ENCODE measurements at regions not wholly inside any gene's neighbourhood (a gene's known extent, or its start where the extent isn't known, plus 50 kb on each side); places are given as distances from the start of the nearest gene placed in this dataset.

DNA sequence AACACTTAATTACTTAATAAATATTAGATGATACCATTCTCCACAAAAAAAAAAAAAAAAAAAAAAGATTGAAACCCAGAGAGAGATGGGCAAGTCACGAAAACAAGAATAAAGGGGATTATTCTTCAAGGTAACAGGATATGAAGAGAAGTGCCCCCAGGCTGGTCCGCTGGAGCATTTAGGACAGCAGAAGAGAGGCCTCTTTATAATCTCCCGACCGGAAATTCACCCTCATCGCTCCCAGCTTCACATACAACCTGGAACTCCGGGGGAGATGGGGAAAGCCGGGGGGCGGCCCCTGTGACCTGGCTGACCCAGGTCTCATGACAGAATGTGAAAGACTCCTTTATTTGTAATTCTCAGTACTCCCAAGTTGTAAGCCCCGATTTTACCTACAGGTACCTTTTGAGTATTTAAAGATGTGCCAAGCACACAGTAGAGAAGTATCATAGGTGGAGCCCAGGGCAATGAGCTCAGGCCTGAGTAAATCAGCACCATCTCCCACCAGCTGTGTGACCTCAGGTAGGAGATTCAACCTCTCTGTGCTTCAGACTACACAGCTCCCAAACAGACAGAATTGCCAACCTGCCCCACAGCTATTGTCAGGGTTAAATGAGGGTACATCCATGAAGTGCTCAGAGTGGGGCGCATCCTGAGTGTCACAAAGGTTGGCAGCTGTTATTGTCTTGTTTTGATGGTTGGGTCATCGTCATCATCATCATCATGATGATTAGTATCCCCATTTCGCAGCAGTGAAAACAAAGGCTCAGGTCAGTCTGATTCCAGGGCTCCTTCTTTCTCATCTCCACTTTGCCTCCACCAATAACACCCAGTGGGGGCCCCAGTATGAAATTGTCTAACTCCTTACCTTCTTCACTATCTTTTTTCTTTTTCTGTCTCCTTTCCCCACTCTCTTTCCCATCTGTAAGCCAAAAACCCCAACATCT lies 148.4 kb downstream of the PSMG1 start:
- Histone ChIP-seq H3K36me3 (ENCODE audit: control insufficient read depth, insufficient read depth, low read length) (no peaks in the 10 kb centered on the region), H3K9me3 (ENCODE audit: control insufficient read depth, insufficient read depth, low read length) (no peaks in the 10 kb centered on the region), H3K4me3 (ENCODE audit: low read depth, low read length) (no peak overlapping the region), H3K4me1 (ENCODE audit: control insufficient read depth, insufficient read depth, low read length) (peaks cover 10% of the 10 kb centered on the region), H3K27me3 (ENCODE audit: control insufficient read depth, insufficient read depth, low read length) (no peaks in the 10 kb centered on the region), H3K27ac (ENCODE audit: low read depth, low read length) (no peak overlapping the region), H3K9ac (ENCODE audit: low read depth, low read length) (no peak overlapping the region)

DNA sequence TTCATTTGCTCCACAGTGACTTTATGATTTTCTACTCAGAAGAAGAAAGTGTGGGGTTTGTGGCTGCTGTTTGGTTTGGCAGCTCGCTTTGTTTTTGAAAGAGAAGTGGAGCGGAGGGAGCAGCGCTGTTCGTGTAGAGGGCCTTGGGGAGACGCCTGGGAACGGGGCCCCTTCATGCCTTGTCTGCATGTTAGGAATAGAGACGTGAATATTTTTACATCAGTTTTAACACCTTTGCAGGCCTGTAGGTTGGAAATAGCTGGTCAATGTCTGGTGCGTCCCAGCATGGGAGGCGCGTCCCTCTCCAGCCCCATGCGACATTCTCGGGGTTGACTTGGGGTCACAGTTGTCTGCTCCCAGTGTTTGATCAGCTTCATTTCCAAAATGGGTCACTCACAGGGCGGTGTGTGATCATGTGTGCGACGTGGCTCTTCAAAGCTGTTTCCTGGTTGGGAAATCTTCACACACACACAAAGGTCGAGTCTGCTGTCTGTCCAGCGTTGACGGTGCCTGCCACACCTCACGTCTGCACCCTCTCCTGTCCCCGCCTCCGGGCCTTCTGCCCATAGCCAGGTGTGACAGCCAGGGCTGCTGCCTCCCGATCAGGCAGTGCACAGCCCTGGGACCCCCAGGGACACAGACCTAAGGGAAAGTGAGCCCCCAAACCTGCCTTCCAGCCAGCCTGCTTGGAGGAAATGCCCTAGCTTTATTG lies 149.2 kb downstream of the PSMG1 start:
- no peak overlapping the region for H3K4me3 ChIP-seq (ENCODE audit: low read depth, low read length)
- no peaks in the 10 kb centered on the region for H3K27me3 ChIP-seq (ENCODE audit: control insufficient read depth, insufficient read depth, low read length)
- H3K9ac ChIP-seq (ENCODE audit: low read depth, low read length): no peak overlapping the region
- peaks cover 18% of the 10 kb centered on the region for H3K4me1 ChIP-seq (ENCODE audit: control insufficient read depth, insufficient read depth, low read length)
- no peaks in the 10 kb centered on the region for H3K9me3 ChIP-seq (ENCODE audit: control insufficient read depth, insufficient read depth, low read length)
- H3K36me3 ChIP-seq (ENCODE audit: control insufficient read depth, insufficient read depth, low read length): no peaks in the 10 kb centered on the region
- no peak overlapping the region for H3K27ac ChIP-seq (ENCODE audit: low read depth, low read length)

DNA sequence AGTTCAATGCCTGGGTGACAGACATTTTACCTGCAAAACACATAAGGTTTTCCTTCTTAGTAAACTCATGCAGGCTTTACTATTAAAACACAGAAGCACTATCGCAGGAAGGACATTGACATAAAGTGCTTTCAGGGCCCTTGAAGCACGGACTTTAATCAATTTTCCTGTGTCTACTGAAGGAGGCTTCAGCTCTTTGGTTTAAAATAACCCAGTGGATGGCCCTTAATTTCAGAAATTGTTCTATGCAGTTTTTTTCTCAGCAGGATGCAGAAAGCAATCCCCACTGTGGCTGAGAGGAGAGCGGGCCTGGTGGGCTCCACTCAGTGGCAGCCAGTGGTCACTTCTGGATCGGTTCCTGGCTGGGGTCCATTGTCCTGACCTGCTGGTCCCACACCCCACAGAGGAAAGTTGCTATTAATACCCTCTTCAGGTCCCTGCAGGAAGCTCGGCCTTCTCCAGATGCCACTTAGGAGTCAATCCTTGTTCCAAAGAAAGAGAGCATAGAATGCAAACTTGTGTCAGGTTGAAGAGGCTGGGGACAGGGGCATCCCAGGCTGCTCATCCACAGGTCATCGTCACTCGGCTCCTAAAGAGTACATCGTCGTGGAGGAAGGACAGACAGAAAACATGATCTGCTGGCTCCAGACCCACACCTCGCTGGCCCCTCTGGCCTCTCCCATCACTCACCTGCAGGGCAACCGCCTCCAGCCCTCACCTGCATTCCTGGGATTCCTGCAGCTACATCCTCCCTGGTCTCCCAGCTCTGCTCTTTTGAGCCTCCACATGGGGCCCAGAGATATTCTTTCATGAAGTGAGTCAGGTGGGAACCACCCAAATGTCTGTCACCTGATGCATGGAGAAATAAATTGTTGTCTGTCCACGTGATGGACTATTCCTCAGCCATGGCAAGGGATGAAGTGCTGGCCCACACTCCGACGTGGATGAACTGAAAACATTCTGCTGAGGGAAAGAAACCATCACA lies 153.1 kb downstream of the PSMG1 start:
- peak overlapping the region; percentile 48 for H3K27ac ChIP-seq (ENCODE audit: low read depth, low read length)
- no peak overlapping the region for H3K9ac ChIP-seq (ENCODE audit: low read depth, low read length)
- no peak overlapping the region for H3K4me3 ChIP-seq (ENCODE audit: low read depth, low read length)
- H3K27me3 ChIP-seq (ENCODE audit: control insufficient read depth, insufficient read depth, low read length): no peaks in the 10 kb centered on the region
- H3K9me3 ChIP-seq (ENCODE audit: control insufficient read depth, insufficient read depth, low read length): peaks cover 1% of the 10 kb centered on the region; the same call in 1 of the 2 replicates
- H3K36me3 ChIP-seq (ENCODE audit: control insufficient read depth, insufficient read depth, low read length): no peaks in the 10 kb centered on the region
- peaks cover 20% of the 10 kb centered on the region for H3K4me1 ChIP-seq (ENCODE audit: control insufficient read depth, insufficient read depth, low read length)

DNA sequence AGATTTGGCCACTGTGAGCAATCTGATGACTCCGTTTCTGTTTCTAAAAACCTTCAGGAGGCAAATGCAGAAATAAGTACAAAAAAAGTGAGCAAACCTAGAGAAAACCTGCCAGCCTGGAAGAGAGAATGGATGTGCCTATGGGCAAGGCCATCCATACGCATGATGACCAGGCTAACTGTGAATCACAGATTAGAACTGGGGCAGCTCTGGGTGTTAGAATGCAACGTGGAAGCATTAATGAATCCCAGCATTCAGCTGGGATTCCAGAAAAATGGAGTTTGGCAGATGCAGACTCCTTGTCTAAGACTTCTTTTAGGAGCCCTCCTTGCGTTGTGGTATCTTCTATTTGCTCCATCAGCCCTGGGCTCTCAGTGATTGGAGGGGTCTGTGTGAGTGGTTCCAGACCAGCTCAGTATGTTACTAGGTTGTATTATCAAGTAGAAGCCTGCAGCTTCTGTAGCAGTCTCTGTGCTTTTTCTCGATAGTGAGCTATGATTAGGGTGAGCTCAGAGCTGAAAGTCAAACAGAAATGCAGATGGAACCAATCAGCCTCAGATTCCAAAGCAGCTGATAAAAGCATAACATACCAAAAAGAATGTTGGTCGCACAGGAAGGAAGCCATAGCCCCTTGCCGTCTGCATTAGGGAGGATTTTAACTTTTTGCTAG lies 154.0 kb downstream of the PSMG1 start:
- Histone ChIP-seq H3K36me3 (ENCODE audit: control insufficient read depth, insufficient read depth, low read length) (no peaks in the 10 kb centered on the region), H3K27ac (ENCODE audit: low read depth, low read length) (peak overlapping the region; percentile 33), H3K4me1 (ENCODE audit: control insufficient read depth, insufficient read depth, low read length) (peaks cover 20% of the 10 kb centered on the region), H3K27me3 (ENCODE audit: control insufficient read depth, insufficient read depth, low read length) (no peaks in the 10 kb centered on the region), H3K9me3 (ENCODE audit: control insufficient read depth, insufficient read depth, low read length) (peaks cover 4% of the 10 kb centered on the region; the same call in 1 of the 2 replicates), H3K4me3 (ENCODE audit: low read depth, low read length) (no peak overlapping the region), H3K9ac (ENCODE audit: low read depth, low read length) (no peak overlapping the region)

DNA sequence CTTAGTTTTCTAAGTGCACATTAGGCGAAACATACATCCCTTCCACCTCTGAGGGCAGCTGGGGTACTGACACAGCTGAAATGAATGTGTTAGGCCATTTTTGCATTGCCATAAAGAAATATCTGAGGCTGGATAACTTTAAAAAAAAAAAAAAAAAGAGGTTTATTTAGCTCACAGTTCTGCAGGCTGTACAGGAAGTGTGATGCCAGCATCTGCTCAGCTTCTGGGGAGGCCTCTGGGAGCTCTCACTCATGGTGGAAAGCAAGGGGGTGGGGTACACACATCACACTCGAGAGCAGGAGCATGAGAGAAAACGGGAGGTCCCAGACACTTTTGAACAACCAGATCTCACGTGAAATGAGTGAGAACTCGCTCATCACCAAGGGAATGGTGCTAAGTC lies 158.1 kb downstream of the PSMG1 start:
- Histone ChIP-seq H3K27me3 (ENCODE audit: control insufficient read depth, insufficient read depth, low read length) (no peaks in the 10 kb centered on the region), H3K4me1 (ENCODE audit: control insufficient read depth, insufficient read depth, low read length) (peaks cover 29% of the 10 kb centered on the region), H3K9ac (ENCODE audit: low read depth, low read length) (no peak overlapping the region), H3K27ac (ENCODE audit: low read depth, low read length) (no peak overlapping the region), H3K36me3 (ENCODE audit: control insufficient read depth, insufficient read depth, low read length) (no peaks in the 10 kb centered on the region), H3K4me3 (ENCODE audit: low read depth, low read length) (no peak overlapping the region), H3K9me3 (ENCODE audit: control insufficient read depth, insufficient read depth, low read length) (peaks cover 4% of the 10 kb centered on the region; the same call in 1 of the 2 replicates)

DNA sequence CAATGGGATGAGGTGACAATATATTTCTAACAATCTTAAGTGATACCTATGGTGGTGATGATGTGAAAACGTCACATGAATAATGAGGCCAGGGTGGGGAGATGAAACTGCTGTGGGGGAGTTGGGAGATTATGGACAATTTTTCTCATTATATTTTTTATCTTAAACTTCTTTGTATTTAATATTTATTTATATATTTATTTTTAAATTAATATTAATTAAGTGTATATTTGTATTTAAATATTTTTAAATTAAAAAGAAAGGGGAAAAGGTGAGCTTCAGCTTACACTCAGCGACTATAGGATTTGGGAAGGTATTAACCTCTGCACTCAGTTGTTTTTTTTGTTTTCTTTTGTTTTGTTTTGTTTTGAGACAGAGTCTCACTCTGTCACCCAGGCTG lies 158.7 kb downstream of the PSMG1 start:
- H3K36me3 ChIP-seq (ENCODE audit: control insufficient read depth, insufficient read depth, low read length): no peaks in the 10 kb centered on the region
- H3K9me3 ChIP-seq (ENCODE audit: control insufficient read depth, insufficient read depth, low read length): peaks cover 4% of the 10 kb centered on the region; the same call in 1 of the 2 replicates
- no peak overlapping the region for H3K4me3 ChIP-seq (ENCODE audit: low read depth, low read length)
- no peak overlapping the region for H3K9ac ChIP-seq (ENCODE audit: low read depth, low read length)
- no peaks in the 10 kb centered on the region for H3K27me3 ChIP-seq (ENCODE audit: control insufficient read depth, insufficient read depth, low read length)
- no peak overlapping the region for H3K27ac ChIP-seq (ENCODE audit: low read depth, low read length)
- peaks cover 22% of the 10 kb centered on the region for H3K4me1 ChIP-seq (ENCODE audit: control insufficient read depth, insufficient read depth, low read length)

DNA sequence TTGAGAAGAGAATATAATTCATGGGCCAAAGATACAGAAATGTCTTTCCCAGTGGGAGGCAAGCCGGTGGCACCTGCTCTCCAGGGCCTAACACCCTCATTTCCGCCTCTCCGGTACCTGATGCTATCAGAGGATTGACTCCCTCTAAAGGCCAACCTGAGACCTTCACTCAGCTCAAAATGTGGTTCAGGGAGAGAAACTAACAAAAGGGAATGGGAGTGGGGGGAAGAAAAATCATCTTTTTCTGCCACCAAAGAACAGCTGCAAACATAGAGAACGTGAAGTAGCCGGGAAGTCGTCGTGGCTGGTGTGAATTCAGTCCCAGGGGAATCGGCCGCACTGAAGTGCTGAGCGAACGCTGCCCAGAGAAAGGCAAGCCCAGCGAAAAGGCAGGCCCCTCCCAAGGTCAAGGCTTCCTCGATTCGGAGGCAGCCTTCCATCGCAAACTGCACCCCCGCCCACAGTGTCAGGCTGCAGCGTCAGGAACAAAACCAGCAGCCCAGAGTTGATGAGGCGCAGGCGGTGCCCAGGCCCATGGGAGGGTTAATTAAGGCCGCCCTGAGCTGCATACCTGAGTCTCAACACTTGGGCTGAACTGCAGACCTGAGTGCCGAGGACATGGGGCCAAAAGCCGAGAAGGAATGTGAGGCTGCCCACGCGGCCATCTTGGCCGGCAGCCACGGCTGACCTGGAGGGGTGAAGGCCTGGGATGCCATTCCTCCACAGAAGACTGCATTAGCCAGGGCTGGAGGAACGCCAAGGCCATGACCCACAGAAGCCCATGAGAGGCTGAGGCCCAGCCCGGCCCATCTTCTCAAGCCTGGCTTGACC lies 160.2 kb downstream of the PSMG1 start:
- Histone ChIP-seq H3K4me3 (ENCODE audit: low read depth, low read length) (no peak overlapping the region), H3K36me3 (ENCODE audit: control insufficient read depth, insufficient read depth, low read length) (no peaks in the 10 kb centered on the region), H3K9me3 (ENCODE audit: control insufficient read depth, insufficient read depth, low read length) (peaks cover 4% of the 10 kb centered on the region; the same call in 1 of the 2 replicates), H3K27me3 (ENCODE audit: control insufficient read depth, insufficient read depth, low read length) (no peaks in the 10 kb centered on the region), H3K9ac (ENCODE audit: low read depth, low read length) (no peak overlapping the region), H3K4me1 (ENCODE audit: control insufficient read depth, insufficient read depth, low read length) (peaks cover 16% of the 10 kb centered on the region; the same call in 1 of the 2 replicates), H3K27ac (ENCODE audit: low read depth, low read length) (no peak overlapping the region)

DNA sequence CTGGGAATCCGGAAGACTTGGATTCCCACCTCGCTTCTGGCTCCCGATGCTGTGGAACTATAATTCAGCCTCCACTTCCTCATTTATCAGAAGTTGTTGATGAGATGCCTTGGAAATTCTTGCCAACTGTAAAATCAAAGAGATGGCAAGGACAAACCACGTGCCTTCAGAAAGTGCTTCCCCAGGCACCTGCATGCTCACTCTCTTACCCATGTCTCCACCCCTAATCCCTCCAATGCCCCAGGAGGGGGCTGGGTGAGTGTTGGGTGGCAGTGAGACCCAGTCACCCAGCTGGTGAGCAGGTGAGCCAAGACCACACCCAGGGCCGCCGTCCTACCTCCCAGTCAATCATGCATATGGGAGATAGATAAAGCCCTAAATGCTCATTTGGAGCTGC lies 160.8 kb downstream of the PSMG1 start:
- Histone ChIP-seq H3K36me3 (ENCODE audit: control insufficient read depth, insufficient read depth, low read length) (no peaks in the 10 kb centered on the region), H3K4me3 (ENCODE audit: low read depth, low read length) (no peak overlapping the region), H3K9me3 (ENCODE audit: control insufficient read depth, insufficient read depth, low read length) (peaks cover 4% of the 10 kb centered on the region; the same call in 1 of the 2 replicates), H3K27me3 (ENCODE audit: control insufficient read depth, insufficient read depth, low read length) (no peaks in the 10 kb centered on the region), H3K9ac (ENCODE audit: low read depth, low read length) (no peak overlapping the region), H3K4me1 (ENCODE audit: control insufficient read depth, insufficient read depth, low read length) (peaks cover 16% of the 10 kb centered on the region; the same call in 1 of the 2 replicates), H3K27ac (ENCODE audit: low read depth, low read length) (no peak overlapping the region)

DNA sequence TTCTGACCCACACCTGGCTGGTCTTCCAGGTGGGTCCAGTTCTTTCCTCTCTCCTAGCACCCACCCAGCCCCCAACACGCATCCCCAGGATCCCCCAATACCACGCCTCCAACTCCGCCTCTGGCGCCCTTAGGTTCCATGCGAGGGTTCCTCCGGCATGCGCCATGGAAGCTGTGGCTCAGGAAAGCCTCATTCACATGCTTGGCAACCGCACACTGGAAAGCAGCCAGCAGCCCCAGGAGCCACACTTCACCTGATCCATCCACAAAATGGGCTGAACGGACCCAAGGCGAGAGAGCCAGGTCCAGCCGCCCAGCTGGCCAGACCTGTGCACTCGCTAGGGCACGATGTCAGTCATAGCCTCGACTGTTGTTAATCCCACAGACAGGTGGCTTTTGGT lies 161.2 kb downstream of the PSMG1 start:
- Histone ChIP-seq H3K9me3 (ENCODE audit: control insufficient read depth, insufficient read depth, low read length) (peaks cover 4% of the 10 kb centered on the region; the same call in 1 of the 2 replicates), H3K36me3 (ENCODE audit: control insufficient read depth, insufficient read depth, low read length) (no peaks in the 10 kb centered on the region), H3K27me3 (ENCODE audit: control insufficient read depth, insufficient read depth, low read length) (no peaks in the 10 kb centered on the region), H3K4me1 (ENCODE audit: control insufficient read depth, insufficient read depth, low read length) (peaks cover 16% of the 10 kb centered on the region; the same call in 1 of the 2 replicates), H3K4me3 (ENCODE audit: low read depth, low read length) (no peak overlapping the region), H3K9ac (ENCODE audit: low read depth, low read length) (no peak overlapping the region), H3K27ac (ENCODE audit: low read depth, low read length) (no peak overlapping the region)

Data from HUES48 (cell line).